NB4 (cell line): ENCODE measurements at regions not wholly inside any gene's neighbourhood (a gene's known extent, or its start where the extent isn't known, plus 50 kb on each side); places are given as distances from the start of the nearest gene placed in this dataset.
"Not testable (repeated sequence)": the region's sequence is repeated elsewhere in the genome, so short reads cannot be mapped to it uniquely, and the experiment has no call there.

Source experiments
- DNase-seq: peaks from one replicate; pipeline ENCODE4 v3.0.0; 2010; ENCODE audit warnings: low read depth
- H3K4me3 ChIP-seq: one replicate; pipeline ENCODE4 v1.5.1; 2011; ENCODE audit warnings: mild to moderate bottlenecking, low read depth, low read length, moderate library complexity
- CTCF ChIP-seq: IDR thresholded peaks from one replicate; pipeline ENCODE4 v1.5.1; 2012; ENCODE audit warnings: low read depth, low read length
- MAX ChIP-seq: IDR thresholded peaks from 2 replicates; pipeline ENCODE4 v1.6.1; 2011; ENCODE audit warnings: low read depth, low read length
- MYC ChIP-seq: IDR thresholded peaks from 2 replicates; pipeline ENCODE4 v1.6.1; 2011; ENCODE audit warnings: low read depth, low read length
- POLR2A ChIP-seq: IDR thresholded peaks from 2 replicates; pipeline ENCODE4 v1.6.1; 2011; ENCODE audit warnings: mild to moderate bottlenecking; ENCODE audit not compliant: insufficient read length; ENCODE audit errors: extremely low read depth

DNA sequence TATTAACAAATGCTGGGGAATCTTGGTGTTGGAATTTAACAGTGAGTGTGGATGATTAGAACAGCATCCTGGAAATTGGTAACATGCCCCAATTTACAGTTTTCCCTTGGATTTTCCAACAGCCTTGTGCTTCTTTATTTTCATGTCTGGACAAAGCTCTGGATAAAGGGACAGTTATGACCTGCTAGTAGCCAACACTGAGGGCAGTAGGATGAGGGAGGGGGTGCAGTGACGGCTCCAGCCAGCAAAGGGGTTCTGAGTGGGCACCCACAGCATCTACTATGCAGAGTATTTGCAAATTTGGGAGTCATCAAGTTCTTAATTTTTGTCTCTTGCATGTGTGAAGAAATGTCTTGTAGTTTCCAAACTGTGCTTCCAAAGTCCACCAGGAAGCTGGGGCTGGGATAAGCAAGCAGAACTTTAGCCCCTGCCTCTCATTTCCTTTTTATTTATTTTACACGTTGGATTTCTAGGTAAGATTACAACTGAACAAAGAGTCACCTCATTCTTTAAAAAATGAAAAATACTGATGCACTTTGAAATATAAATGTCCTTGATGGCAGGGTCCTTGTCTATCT, 63.0 kb upstream of the SELENOP start:
- DNase-seq, result no peak
- TF ChIP-seq POLR2A (no peak), CTCF (no peak), MAX (no peak), MYC (no peak)
- no peak overlapping the region for H3K4me3 ChIP-seq

DNA sequence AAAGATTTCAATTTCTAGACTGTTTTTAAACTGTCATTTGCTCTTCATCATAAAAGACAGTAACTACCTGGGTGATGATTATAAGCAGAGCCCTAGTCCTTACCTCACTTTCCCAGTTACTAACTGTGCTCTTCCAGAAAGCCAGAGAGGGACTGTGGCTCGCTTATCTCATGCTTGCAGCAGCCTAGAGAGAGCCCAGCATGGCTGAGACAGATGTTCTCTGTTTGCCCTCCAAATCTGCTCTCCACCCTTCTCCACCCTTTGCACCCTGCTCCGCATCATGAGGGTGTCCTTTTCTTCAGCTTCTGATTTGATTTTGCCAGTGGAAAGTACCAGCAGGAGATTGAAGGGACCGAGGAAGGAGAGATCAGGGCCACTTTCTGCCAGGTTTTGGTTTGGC, 61.2 kb upstream of the SELENOP start:
- DNase-seq, result no peak
- no peak overlapping the region for H3K4me3 ChIP-seq
- TF ChIP-seq MYC, result no peak
- TF ChIP-seq POLR2A, result no peak
- no peak for TF ChIP-seq CTCF
- TF ChIP-seq MAX, result no peak

DNA sequence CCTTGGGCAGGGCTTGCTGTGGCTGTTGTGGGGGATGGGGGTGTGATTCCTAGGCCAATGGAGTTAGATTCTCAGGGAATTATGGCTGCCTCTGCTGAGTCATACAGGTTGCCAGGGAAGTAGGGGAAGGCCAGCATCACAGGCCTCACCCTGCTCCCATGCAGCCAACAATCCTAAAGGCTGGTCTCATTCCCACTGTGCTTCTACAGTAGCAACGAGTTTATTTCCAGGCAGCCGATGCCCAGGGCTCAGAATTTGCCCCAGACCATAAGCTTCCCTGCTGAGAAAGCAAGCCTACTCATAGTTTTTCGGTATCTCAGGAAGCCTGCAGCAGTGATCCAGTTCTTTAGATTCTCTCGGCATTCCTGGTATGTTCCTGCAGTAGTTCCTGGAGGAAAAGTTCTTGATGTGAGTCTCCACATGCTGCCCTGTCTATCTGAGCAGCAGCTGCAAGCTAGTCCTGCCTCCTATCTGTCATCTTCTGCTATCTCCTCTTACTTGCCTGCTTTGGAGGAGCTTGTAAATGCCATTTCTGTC, 59.3 kb upstream of the SELENOP start:
- no peak for DNase-seq
- TF ChIP-seq POLR2A, result no peak
- TF ChIP-seq CTCF, result no peak
- no peak for TF ChIP-seq MYC
- TF ChIP-seq MAX, result no peak
- H3K4me3 ChIP-seq, result no peak overlapping the region

- not testable (repeated sequence) for DNase-seq, H3K4me3 ChIP-seq
These were observed 56.7 kb upstream of the SELENOP start for GRCh38 chr5:42868417-42868816.

DNA sequence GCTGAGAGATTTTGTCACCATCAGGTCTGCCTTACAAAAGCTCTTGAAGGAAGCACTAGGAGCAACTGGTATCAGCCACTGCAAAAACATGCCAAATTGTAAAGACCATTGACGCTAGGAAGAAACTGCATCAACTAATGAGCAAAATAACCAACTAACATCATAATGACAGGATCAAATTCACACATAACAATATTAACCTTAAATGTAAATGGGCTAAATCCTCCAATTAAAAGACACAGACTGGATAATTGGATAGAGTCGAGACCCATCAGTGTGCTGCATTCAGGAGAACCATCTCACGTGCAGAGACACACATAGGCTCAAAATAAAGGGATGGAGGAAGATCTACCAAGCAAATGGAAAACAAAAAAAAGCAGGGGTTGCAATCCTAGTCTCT, 53.1 kb upstream of the SELENOP start:
- not testable (repeated sequence) for H3K4me3 ChIP-seq, DNase-seq
